Esophagus muscularis mucosa (tissue), 4 donors: ENCODE measurements at regions not wholly inside any gene's neighbourhood (a gene's known extent, or its start where the extent isn't known, plus 50 kb on each side); places are given as distances from the start of the nearest gene placed in this dataset.

ENCODE experiments used
- DNase-seq: peaks from one replicate; pipeline ENCODE4 v3.0.0-alpha.2; 2017; ENCODE audit errors: extremely low spot score
- H3K27ac ChIP-seq, 4 donors: fragments of 200-600 bp; sonication (generic); replicated peaks in 1 of 4; 1 replicate in 3 of 4; 2 replicates in 1 of 4; pipeline ENCODE4 v1.5.1; 2016 to 2019; ENCODE audit warnings: mild to moderate bottlenecking in 1 of 4
- H3K27me3 ChIP-seq, 4 donors: fragments of 200-600 bp; sonication (generic); one replicate each; pipeline versions ENCODE4 v1.5.1 to v1.6.0; 2016 to 2019
- H3K36me3 ChIP-seq, 4 donors: fragments of 200-600 bp; sonication (generic); one replicate each; pipeline ENCODE4 v1.5.1; 2016 to 2019
- H3K4me1 ChIP-seq, 4 donors: fragments of 200-600 bp; sonication (generic); one replicate each; pipeline ENCODE4 v1.5.1; 2016 to 2019
- H3K4me3 ChIP-seq, 4 donors: fragments of 200-600 bp; sonication (generic); 1 replicate in 2 of 4; 2 replicates in 2 of 4; pipeline ENCODE4 v1.5.1; 2016 to 2019; ENCODE audit warnings: mild to moderate bottlenecking in 4 of 4, moderate library complexity in 1 of 4
- H3K9me3 ChIP-seq, 4 donors: fragments of 200-600 bp; sonication (generic); 1 replicate in 3 of 4; 2 replicates in 1 of 4; pipeline ENCODE4 v1.5.1; 2016 to 2019
- EP300 ChIP-seq: sonication (generic); formaldehyde crosslinking; IDR thresholded peaks from one replicate; pipeline ENCODE4 v1.6.1; 2017; ENCODE audit warnings: antibody characterized with exemption
- POLR2A ChIP-seq: fragments of 450-650 bp; IDR thresholded peaks from one replicate; pipeline ENCODE4 v1.6.1; 2017; ENCODE audit warnings: antibody characterized with exemption, moderate library complexity, mild to moderate bottlenecking, low read depth
- POLR2AphosphoS5 ChIP-seq, 2 donors: sonication (generic); formaldehyde crosslinking; IDR thresholded peaks; one replicate each; pipeline ENCODE4 v1.6.1; 2017; ENCODE audit warnings: antibody characterized with exemption in 2 of 2
- WGBS: methylation state at CpG from one replicate; pipeline ENCODE4 v1.1.5; 2018; 5-methylcytosine and 5-hydroxymethylcytosine counted together
- intact Hi-C: fragments of 100-400 bp; cut with DNase I; formaldehyde crosslinking; loops from one replicate; pipeline ENCODE4 v1.15.1; 2023
- TF ChIP-seq, protein P1 (sequence below), 3 experiments: fragments of 200-600 bp in 2 of 3; fragments of 450-650 bp in 1 of 3; sonication (generic) in 2 of 3; IDR thresholded peaks; one replicate each; pipeline ENCODE4 v1.5.1; 2017 to 2019; ENCODE audit warnings: antibody characterized with exemption in 3 of 3, mild to moderate bottlenecking in 2 of 3, moderate library complexity in 1 of 3

DNA sequence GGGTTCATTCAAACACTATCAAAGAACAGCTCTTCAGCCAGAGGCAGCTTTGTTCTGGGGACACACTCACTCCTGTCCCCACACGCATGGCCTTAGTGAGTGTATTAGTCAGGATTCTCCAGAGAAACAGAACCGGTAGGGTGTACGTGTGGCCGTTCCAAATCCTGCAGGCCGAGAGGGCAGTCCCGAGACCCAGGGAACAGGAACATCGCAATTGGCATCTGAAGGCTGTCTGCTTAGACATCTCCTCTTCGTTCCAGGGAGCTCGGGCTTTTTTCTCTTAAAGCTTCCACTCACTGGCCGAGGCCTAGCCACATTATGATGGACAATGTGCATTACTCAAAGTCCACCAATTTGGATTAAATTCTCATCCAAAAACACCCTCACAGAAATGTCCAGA is 523.3 kb downstream of the GLRX3 start:
- intact Hi-C loops: no loop called here
- Histone ChIP-seq H3K4me1 (no peaks in the 10 kb centered on the region), H3K4me3 (no peak overlapping the region), H3K27ac (no peak overlapping the region), H3K9me3 (no peaks in the 10 kb centered on the region), H3K27me3 (peaks cover 0 to 11% (median 0%) of the 10 kb centered on the region in 4 donors), H3K36me3 (no peaks in the 10 kb centered on the region)
- 85% methylated on average over 10 of the region's 10 CpGs for WGBS
- TF ChIP-seq EP300 (no peak), POLR2AphosphoS5 (IDR thresholded peaks at IDR 0.05) (no peak), POLR2A (no peak)
- TF ChIP-seq, protein P1, sequence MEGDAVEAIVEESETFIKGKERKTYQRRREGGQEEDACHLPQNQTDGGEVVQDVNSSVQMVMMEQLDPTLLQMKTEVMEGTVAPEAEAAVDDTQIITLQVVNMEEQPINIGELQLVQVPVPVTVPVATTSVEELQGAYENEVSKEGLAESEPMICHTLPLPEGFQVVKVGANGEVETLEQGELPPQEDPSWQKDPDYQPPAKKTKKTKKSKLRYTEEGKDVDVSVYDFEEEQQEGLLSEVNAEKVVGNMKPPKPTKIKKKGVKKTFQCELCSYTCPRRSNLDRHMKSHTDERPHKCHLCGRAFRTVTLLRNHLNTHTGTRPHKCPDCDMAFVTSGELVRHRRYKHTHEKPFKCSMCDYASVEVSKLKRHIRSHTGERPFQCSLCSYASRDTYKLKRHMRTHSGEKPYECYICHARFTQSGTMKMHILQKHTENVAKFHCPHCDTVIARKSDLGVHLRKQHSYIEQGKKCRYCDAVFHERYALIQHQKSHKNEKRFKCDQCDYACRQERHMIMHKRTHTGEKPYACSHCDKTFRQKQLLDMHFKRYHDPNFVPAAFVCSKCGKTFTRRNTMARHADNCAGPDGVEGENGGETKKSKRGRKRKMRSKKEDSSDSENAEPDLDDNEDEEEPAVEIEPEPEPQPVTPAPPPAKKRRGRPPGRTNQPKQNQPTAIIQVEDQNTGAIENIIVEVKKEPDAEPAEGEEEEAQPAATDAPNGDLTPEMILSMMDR (IDR thresholded peaks at IDR 0.05): no peak
- DNase-seq: no peak

DNA sequence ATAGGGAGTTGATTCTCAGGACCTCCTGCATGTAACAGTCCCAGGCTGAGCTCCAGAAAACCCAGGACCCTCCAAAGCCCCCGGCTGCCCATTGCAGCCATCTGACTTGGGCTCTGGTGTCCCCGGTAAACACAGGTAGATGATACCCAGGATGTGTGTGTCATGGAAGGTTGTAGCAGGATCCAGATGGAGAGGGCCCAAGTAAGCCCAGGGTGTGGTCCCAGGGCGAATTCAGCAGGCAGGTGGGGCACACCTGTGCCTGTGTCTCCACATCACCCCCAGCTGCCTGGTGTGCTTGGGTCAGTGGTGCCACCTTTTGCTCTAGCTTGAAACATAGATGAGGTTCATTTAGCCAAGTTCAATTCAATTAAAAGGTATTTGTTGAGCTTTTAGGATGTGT is 524.1 kb downstream of the GLRX3 start:
- intact Hi-C loops: no loop called here
- H3K27ac ChIP-seq: no peak overlapping the region
- no peaks in the 10 kb centered on the region for H3K9me3 ChIP-seq
- WGBS: 100% methylated on average over 2 of the region's 3 CpGs
- H3K4me3 ChIP-seq: no peak overlapping the region
- no peaks in the 10 kb centered on the region for H3K4me1 ChIP-seq
- H3K27me3 ChIP-seq: peaks cover 0 to 11% (median 0%) of the 10 kb centered on the region in 4 donors
- DNase-seq: no peak
- no peaks in the 10 kb centered on the region for H3K36me3 ChIP-seq
- TF ChIP-seq POLR2A (no peak), POLR2AphosphoS5 (IDR thresholded peaks at IDR 0.05) (no peak), EP300 (no peak)
- TF ChIP-seq, protein P1 (IDR thresholded peaks at IDR 0.05): no peak

DNA sequence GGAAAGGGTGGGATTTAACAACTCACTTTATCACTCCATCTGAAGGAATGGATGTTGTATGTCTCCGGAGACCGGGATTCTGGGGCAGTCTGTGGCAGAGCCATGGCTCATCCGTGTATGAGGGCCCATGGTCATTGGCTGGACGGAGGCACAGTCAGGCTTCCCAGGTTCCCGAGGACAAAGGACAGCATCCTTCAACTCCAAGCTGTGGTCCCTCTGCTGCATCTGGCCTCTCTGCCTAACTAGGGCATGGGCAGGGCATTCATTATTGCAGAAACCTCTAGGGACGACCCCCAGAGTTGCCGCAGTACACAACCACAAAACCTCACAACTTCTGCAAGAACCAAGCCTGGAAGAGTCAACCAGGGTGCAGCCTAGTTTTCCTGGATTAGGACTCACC is 525.2 kb downstream of the GLRX3 start:
- intact Hi-C loops: no loop called here
- peaks cover 0 to 12% (median 0%) of the 10 kb centered on the region in 4 donors for H3K27me3 ChIP-seq
- TF ChIP-seq, protein P1 (IDR thresholded peaks at IDR 0.05): no peak
- TF ChIP-seq POLR2A (no peak), POLR2AphosphoS5 (IDR thresholded peaks at IDR 0.05) (no peak), EP300 (no peak)

DNA sequence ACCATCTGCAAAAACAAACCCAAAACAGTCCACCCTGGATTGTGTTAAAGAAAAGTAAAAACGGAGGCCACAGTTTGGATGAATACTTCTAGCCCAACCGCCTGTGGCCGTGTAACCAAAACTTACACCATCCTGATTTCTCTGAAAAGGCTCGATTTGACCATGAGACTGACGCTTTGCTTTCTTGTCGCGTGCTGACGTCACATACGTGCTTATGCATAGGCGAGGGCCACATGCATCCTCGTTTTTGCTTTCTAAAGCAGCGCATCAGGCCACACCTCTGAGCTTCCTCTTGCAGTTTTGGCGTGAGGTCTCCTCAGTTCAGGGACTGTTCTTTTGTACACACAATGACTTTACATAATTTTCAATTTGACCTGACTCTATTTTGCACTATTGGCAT is 526.6 kb downstream of the GLRX3 start:
- H3K27me3 ChIP-seq: peaks cover 0 to 7% (median 0%) of the 10 kb centered on the region in 4 donors
- no peaks in the 10 kb centered on the region for H3K4me1 ChIP-seq
- 85% methylated on average over 13 of the region's 13 CpGs for WGBS
- no peak overlapping the region for H3K4me3 ChIP-seq
- H3K36me3 ChIP-seq: no peaks in the 10 kb centered on the region
- H3K9me3 ChIP-seq: no peaks in the 10 kb centered on the region
- no peak overlapping the region for H3K27ac ChIP-seq
- no peak for TF ChIP-seq POLR2A
- TF ChIP-seq POLR2AphosphoS5 (IDR thresholded peaks at IDR 0.05): no peak
- TF ChIP-seq, protein P1 (IDR thresholded peaks at IDR 0.05): no peak
- no peak for DNase-seq
- intact Hi-C loops: no loop called here

More for the DNA sequence above, 525.2 kb downstream of the GLRX3 start:
- Histone ChIP-seq H3K36me3 (no peaks in the 10 kb centered on the region), H3K4me3 (no peak overlapping the region), H3K4me1 (no peaks in the 10 kb centered on the region), H3K27ac (no peak overlapping the region), H3K9me3 (no peaks in the 10 kb centered on the region)
- no peak for DNase-seq
- WGBS: 90% methylated on average over 6 of the region's 7 CpGs

DNA sequence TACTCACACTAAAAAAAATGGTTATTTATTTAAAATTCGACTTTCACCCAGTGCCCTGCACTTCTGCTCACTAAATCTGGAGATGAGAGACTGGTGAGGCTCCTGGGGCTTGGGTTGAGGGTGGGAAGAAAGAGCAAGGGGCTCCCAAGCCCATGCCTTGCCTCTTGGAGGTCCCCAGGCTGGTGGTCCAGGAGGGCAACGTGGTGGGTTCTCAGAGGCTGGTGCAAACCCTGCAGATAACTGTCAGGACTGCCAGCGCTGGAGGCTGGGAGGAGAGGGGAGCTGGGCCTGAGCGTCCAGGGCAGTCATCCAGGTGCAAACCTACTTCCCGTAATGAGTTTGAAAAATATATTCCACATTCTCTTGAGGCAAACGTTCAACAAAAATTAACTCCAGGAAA is 528.3 kb downstream of the GLRX3 start:
- Histone ChIP-seq H3K27me3 (peaks cover 0 to 7% (median 0%) of the 10 kb centered on the region in 4 donors), H3K36me3 (no peaks in the 10 kb centered on the region), H3K27ac (no peak overlapping the region), H3K4me1 (no peaks in the 10 kb centered on the region), H3K9me3 (no peaks in the 10 kb centered on the region), H3K4me3 (no peak overlapping the region)
- TF ChIP-seq EP300: no peak
- TF ChIP-seq, protein P1 (IDR thresholded peaks at IDR 0.05): no peak
- no peak for TF ChIP-seq POLR2A
- no peak for TF ChIP-seq POLR2AphosphoS5 (IDR thresholded peaks at IDR 0.05)
- 75% methylated on average over 6 of the region's 6 CpGs for WGBS
- intact Hi-C loops: no loop called here
- DNase-seq: no peak
